SK-N-MC (cell line): ENCODE measurements at regions not wholly inside any gene's neighbourhood (a gene's known extent, or its start where the extent isn't known, plus 50 kb on each side); places are given as distances from the start of the nearest gene placed in this dataset.

Experiments
- EZH2 ChIP-seq: fragments of 200-600 bp; sonication (generic); IDR thresholded peaks from one replicate; pipeline ENCODE4 v1.6.1; 2017; ENCODE audit warnings: antibody characterized with exemption
- POLR2AphosphoS5 ChIP-seq: IDR thresholded peaks from 2 replicates; pipeline ENCODE4 v1.6.1; 2012; ENCODE audit warnings: mild to moderate bottlenecking, low read depth, low read length, borderline replicate concordance

DNA sequence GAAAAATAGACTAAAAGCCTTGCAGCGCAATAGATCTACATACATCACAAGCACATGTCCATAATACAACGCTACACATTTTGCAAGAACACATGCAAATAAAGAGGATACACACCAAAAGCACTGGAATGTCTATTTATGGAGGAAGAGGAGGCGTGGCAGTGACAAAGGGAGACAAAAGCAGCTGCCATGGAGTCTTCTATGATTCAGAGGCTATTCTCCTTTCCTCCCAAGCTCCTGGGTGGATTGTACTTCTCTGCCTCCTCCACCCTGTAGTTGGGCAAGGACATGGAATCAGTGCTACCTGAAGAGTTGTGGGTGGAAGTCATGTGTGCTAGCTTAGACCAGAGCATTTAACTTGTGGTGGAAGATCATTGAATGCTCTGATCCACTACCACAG is 57.9 kb upstream of the ABHD2 start:
- no peak for TF ChIP-seq POLR2AphosphoS5
- no peak for TF ChIP-seq EZH2
